ENCODE measurements at regions not wholly inside any gene's neighbourhood (a gene's known extent, or its start where the extent isn't known, plus 50 kb on each side); places are given as distances from the start of the nearest gene placed in this dataset.
"Not testable (repeated sequence)": the region's sequence is repeated elsewhere in the genome, so short reads cannot be mapped to it uniquely, and the experiment has no call there.

- DNase-seq: no peak
Measured at GRCh38 chr5:56309262-56309826, 76.2 kb upstream of the ANKRD55 start.

- DNase-seq: no peak
Measured at GRCh38 chr5:56307714-56308333, 74.7 kb upstream of the ANKRD55 start.

- DNase-seq: no peak
Measured at GRCh38 chr5:56306433-56307150, 73.5 kb upstream of the ANKRD55 start.

GRCh38 chr5:56305001-56305950 is 72.1 kb upstream of the ANKRD55 start:
- DNase-seq: no peak

GRCh38 chr5:56303511-56303910 is 70.4 kb upstream of the ANKRD55 start:
- no peak for DNase-seq

- DNase-seq: no peak
Measured at GRCh38 chr5:56302027-56302426, 68.9 kb upstream of the ANKRD55 start.

GRCh38 chr5:56301069-56301468 is 67.9 kb upstream of the ANKRD55 start:
- no peak for DNase-seq

GRCh38 chr5:56299212-56299611 is 66.1 kb upstream of the ANKRD55 start:
- no peak for DNase-seq

- no peak for DNase-seq
Measured at GRCh38 chr5:56298336-56299090, 65.4 kb upstream of the ANKRD55 start.

GRCh38 chr5:56297851-56298250 is 64.7 kb upstream of the ANKRD55 start:
- no peak for DNase-seq

GRCh38 chr5:56295311-56295710 is 62.2 kb upstream of the ANKRD55 start:
- DNase-seq: not testable (repeated sequence)

GRCh38 chr5:56294354-56294753 is 61.2 kb upstream of the ANKRD55 start:
- DNase-seq: no peak

- DNase-seq: not testable (repeated sequence)
Measured at GRCh38 chr5:56292874-56293273, 59.7 kb upstream of the ANKRD55 start.

GRCh38 chr5:56291661-56292374 is 58.7 kb upstream of the ANKRD55 start:
- DNase-seq: no peak

- no peak for DNase-seq
Measured at GRCh38 chr5:56291079-56291643, 58.0 kb upstream of the ANKRD55 start.

GRCh38 chr5:56290378-56291078 is 57.4 kb upstream of the ANKRD55 start:
- DNase-seq: no peak

- no peak for DNase-seq
Measured at GRCh38 chr5:56289602-56289987, 56.5 kb upstream of the ANKRD55 start.

- DNase-seq: no peak
Measured at GRCh38 chr5:56288873-56289601, 55.9 kb upstream of the ANKRD55 start.

GRCh38 chr5:56286015-56286884 is 53.1 kb upstream of the ANKRD55 start:
- no peak for DNase-seq

Measured in NCI-H187 (cell line).